Loucy (cell line): ENCODE measurements at regions not wholly inside any gene's neighbourhood (a gene's known extent, or its start where the extent isn't known, plus 50 kb on each side); places are given as distances from the start of the nearest gene placed in this dataset.

Experiments used
- H2AFZ ChIP-seq: fragments of 200-600 bp; sonication (generic); 2 replicates; pipeline ENCODE4 v1.6.0; 2016; ENCODE audit warnings: antibody characterized with exemption, mild to moderate bottlenecking, low read length, moderate library complexity
- H3F3A ChIP-seq: fragments of 200-600 bp; 2 replicates; pipeline ENCODE4 v1.6.0; 2016; ENCODE audit warnings: antibody characterized with exemption, low read depth, mild to moderate bottlenecking
- H3K27me3 ChIP-seq: fragments of 200-600 bp; sonication (generic); 2 replicates; pipeline ENCODE4 v1.6.1; 2014; ENCODE audit warnings: low read length, mild to moderate bottlenecking; ENCODE audit not compliant: insufficient read depth, poor library complexity, severe bottlenecking
- H3K36me3 ChIP-seq: fragments of 200-600 bp; sonication (generic); 2 replicates; pipeline ENCODE4 v1.6.1; 2016; ENCODE audit warnings: low read length; ENCODE audit not compliant: insufficient read depth
- H3K4me1 ChIP-seq: fragments of 200-600 bp; sonication (generic); 2 replicates; pipeline ENCODE4 v1.5.1; 2014; ENCODE audit warnings: low read length, mild to moderate bottlenecking; ENCODE audit not compliant: insufficient read depth, poor library complexity, severe bottlenecking
- H3K4me2 ChIP-seq: fragments of 200-600 bp; sonication (generic); 2 replicates; pipeline ENCODE4 v1.6.0; 2014; ENCODE audit warnings: antibody characterized with exemption, low read length, low read depth, mild to moderate bottlenecking; ENCODE audit not compliant: poor library complexity, severe bottlenecking
- H3K4me3 ChIP-seq: fragments of 200-600 bp; sonication (generic); 2 replicates; pipeline ENCODE4 v1.5.1; 2014; ENCODE audit warnings: low read length, mild to moderate bottlenecking, mixed read lengths; ENCODE audit not compliant: poor library complexity, severe bottlenecking
- H3K79me2 ChIP-seq: fragments of 200-600 bp; sonication (generic); 2 replicates; pipeline ENCODE4 v1.6.1; 2014; ENCODE audit warnings: low read length; ENCODE audit not compliant: insufficient read depth
- H3K9ac ChIP-seq: fragments of 200-600 bp; sonication (generic); 2 replicates; pipeline ENCODE4 v1.6.0; 2014; ENCODE audit warnings: mild to moderate bottlenecking, low read depth, low read length, moderate library complexity; ENCODE audit not compliant: poor library complexity, severe bottlenecking
- H3K9me2 ChIP-seq: fragments of 200-600 bp; sonication (generic); replicated peaks from 2 replicates; pipeline ENCODE4 v1.6.1; 2016; ENCODE audit warnings: low read depth, low read length, mixed read lengths
- H3K9me3 ChIP-seq: fragments of 200-600 bp; sonication (generic); 2 replicates; pipeline ENCODE4 v1.6.1; 2014; ENCODE audit warnings: mild to moderate bottlenecking, antibody characterized with exemption, low read length, low read depth; ENCODE audit not compliant: insufficient read depth
- H4K20me1 ChIP-seq: fragments of 200-600 bp; sonication (generic); 2 replicates; pipeline ENCODE4 v1.6.0; 2014; ENCODE audit warnings: antibody characterized with exemption, low read length, mild to moderate bottlenecking; ENCODE audit not compliant: insufficient read depth, poor library complexity, severe bottlenecking
- EZH2phosphoT487 ChIP-seq: fragments of 200-600 bp; IDR thresholded peaks from 2 replicates; pipeline ENCODE4 v1.6.1; 2018; ENCODE audit warnings: antibody characterized with exemption, mild to moderate bottlenecking, moderate library complexity, borderline replicate concordance
- TF ChIP-seq, protein P1 (sequence below): fragments of 200-600 bp; sonication (generic); conservative IDR thresholded peaks from 2 replicates; pipeline ENCODE4 v1.5.1; 2014; ENCODE audit warnings: mild to moderate bottlenecking, antibody characterized with exemption, low read length

DNA sequence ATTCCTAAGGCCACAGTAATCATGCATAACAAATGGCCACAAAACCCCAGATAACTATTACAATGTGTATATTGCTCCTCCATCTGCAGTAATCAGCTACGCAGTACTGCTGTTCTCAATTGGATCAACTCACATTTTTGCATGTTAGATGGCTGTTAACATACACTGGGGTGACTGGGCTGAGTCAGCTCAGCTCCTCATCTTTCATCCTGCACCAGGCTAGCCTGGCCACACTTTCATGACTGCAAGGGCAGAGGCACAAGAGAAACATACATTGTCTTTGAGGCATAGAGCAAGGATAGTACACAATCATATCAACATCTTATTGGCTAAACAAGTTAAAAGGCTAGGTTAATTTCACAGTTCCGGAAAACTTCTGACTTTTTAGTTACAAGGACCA is 306.6 kb downstream of the SLC6A15 start:
- no peaks in the 10 kb centered on the region for H3K27me3 ChIP-seq
- no peak overlapping the region for H2AFZ ChIP-seq
- H3K9ac ChIP-seq, result no peak overlapping the region

DNA sequence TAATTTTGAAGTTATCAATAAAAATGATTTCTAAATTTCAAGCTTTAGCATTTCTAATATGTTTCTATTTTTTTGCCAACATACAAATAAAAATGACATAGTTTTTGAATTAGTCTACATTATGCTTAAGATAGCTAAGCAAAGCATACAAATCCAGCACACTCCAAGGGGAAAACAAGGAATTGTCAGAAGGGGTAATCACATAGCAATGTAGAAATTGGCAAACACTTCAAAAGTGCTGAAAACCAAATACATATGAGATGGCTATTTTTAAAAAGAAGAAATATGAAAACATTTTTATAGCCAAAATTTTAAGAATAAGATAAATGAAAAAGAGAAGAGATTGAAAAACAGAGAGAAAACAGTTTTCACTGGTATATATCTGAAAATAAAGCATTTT is 308.0 kb downstream of the SLC6A15 start:
- H3K79me2 ChIP-seq, result no peaks in the 10 kb centered on the region
- H3K27me3 ChIP-seq, result no peaks in the 10 kb centered on the region
- TF ChIP-seq, protein P1, sequence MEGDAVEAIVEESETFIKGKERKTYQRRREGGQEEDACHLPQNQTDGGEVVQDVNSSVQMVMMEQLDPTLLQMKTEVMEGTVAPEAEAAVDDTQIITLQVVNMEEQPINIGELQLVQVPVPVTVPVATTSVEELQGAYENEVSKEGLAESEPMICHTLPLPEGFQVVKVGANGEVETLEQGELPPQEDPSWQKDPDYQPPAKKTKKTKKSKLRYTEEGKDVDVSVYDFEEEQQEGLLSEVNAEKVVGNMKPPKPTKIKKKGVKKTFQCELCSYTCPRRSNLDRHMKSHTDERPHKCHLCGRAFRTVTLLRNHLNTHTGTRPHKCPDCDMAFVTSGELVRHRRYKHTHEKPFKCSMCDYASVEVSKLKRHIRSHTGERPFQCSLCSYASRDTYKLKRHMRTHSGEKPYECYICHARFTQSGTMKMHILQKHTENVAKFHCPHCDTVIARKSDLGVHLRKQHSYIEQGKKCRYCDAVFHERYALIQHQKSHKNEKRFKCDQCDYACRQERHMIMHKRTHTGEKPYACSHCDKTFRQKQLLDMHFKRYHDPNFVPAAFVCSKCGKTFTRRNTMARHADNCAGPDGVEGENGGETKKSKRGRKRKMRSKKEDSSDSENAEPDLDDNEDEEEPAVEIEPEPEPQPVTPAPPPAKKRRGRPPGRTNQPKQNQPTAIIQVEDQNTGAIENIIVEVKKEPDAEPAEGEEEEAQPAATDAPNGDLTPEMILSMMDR, result no peak
- no peak for TF ChIP-seq EZH2phosphoT487
- H3K4me2 ChIP-seq, result no peak overlapping the region
- H3K9ac ChIP-seq, result no peak overlapping the region
- no peaks in the 10 kb centered on the region for H4K20me1 ChIP-seq
- H3K4me1 ChIP-seq, result no peaks in the 10 kb centered on the region
- no peak overlapping the region for H2AFZ ChIP-seq
- H3F3A ChIP-seq, result no peaks in the 10 kb centered on the region
- no peaks in the 10 kb centered on the region for H3K9me3 ChIP-seq
- no peak overlapping the region for H3K4me3 ChIP-seq
- no peaks in the 10 kb centered on the region for H3K9me2 ChIP-seq
- H3K36me3 ChIP-seq, result no peaks in the 10 kb centered on the region

More for the DNA sequence above, 306.6 kb downstream of the SLC6A15 start:
- Histone ChIP-seq H3K9me2 (no peaks in the 10 kb centered on the region), H3K4me2 (no peak overlapping the region), H4K20me1 (no peaks in the 10 kb centered on the region), H3K36me3 (no peaks in the 10 kb centered on the region), H3K4me1 (no peaks in the 10 kb centered on the region), H3K9me3 (no peaks in the 10 kb centered on the region), H3K4me3 (no peak overlapping the region), H3F3A (no peaks in the 10 kb centered on the region), H3K79me2 (no peaks in the 10 kb centered on the region)
- TF ChIP-seq EZH2phosphoT487, result no peak

DNA sequence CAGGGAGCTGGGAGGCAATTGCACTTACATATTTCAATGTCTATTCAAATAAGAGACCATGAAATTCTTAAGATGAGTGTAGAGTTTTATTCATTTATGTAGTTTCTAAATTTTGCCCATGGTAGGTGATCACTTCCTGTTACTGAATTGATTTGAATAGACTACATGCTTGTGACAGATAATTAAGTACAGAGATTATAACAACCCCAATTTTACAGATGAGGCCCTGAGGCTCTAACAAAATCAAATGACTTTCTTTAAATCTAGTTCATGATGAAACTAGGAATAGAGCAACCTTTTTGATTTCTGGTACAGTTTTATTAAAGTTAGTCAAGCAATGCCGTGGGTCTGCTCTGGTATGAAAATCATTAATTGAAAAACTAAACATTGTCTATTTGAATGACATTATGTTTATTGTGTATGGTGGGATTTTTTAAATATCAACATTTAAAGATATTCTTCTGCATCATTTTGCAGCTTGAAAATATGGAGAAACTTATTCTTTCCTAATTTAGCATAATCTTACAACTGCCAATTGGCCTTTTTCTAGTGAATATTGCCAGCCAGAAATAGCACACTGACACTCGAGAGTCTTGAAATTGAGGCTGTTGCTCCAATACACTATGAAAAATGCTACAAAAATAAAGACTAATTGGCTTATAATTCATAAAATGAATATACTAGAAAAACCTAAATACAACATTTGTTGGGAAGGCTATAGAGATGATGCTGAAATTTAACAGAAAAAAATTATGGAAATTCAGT is 308.9 kb downstream of the SLC6A15 start:
- H3K79me2 ChIP-seq, result no peaks in the 10 kb centered on the region
- no peaks in the 10 kb centered on the region for H3K4me1 ChIP-seq
- TF ChIP-seq, protein P1, result no peak
- no peak for TF ChIP-seq EZH2phosphoT487
- no peak overlapping the region for H3K4me2 ChIP-seq
- H3K4me3 ChIP-seq, result no peak overlapping the region
- H3K27me3 ChIP-seq, result no peaks in the 10 kb centered on the region
- no peaks in the 10 kb centered on the region for H3K9me2 ChIP-seq
- no peaks in the 10 kb centered on the region for H3K9me3 ChIP-seq
- no peaks in the 10 kb centered on the region for H3F3A ChIP-seq
- H4K20me1 ChIP-seq, result no peaks in the 10 kb centered on the region
- H3K9ac ChIP-seq, result no peak overlapping the region
- H3K36me3 ChIP-seq, result no peaks in the 10 kb centered on the region
- H2AFZ ChIP-seq, result no peak overlapping the region

DNA sequence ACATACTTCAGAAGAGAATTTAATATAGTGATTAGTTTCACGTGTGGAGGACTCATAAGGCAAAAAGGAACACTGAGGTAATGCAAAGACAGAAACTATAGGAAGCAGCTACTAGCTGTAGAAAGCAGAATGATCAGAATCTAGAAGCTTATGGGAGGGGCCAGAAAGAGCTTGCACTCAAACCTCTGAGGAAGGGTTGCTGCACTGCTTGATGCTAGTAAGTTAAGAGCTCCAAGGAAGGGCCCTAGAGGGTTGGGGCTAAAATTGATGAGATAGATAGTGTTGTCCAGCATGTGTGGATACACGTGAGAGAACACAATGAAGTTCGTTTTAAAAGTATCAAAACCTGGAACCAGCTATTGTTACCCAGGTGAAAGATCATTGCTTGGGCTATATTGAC is 311.1 kb downstream of the SLC6A15 start:
- H3F3A ChIP-seq, result no peaks in the 10 kb centered on the region
- no peaks in the 10 kb centered on the region for H3K4me1 ChIP-seq
- no peaks in the 10 kb centered on the region for H3K9me2 ChIP-seq
- no peaks in the 10 kb centered on the region for H3K9me3 ChIP-seq
- no peaks in the 10 kb centered on the region for H4K20me1 ChIP-seq
- H3K79me2 ChIP-seq, result no peaks in the 10 kb centered on the region
- no peaks in the 10 kb centered on the region for H3K27me3 ChIP-seq
- TF ChIP-seq, protein P1, result no peak
- TF ChIP-seq EZH2phosphoT487, result no peak
- H3K9ac ChIP-seq, result no peak overlapping the region
- H3K4me2 ChIP-seq, result no peak overlapping the region
- no peaks in the 10 kb centered on the region for H3K36me3 ChIP-seq
- H3K4me3 ChIP-seq, result no peak overlapping the region
- no peak overlapping the region for H2AFZ ChIP-seq
